Lower leg skin (tissue), 3 donors: ENCODE measurements at regions not wholly inside any gene's neighbourhood (a gene's known extent, or its start where the extent isn't known, plus 50 kb on each side); places are given as distances from the start of the nearest gene placed in this dataset.

Experiments
- POLR2A ChIP-seq, 2 donors: fragments of 450-650 bp; IDR thresholded peaks; one replicate each; pipeline ENCODE4 v1.6.1; 2016 to 2017; ENCODE audit warnings: antibody characterized with exemption in 2 of 2, mild to moderate bottlenecking in 1 of 2, moderate library complexity in 1 of 2
- TF ChIP-seq, protein P1 (sequence below), 3 donors: fragments of 450-650 bp; IDR thresholded peaks; one replicate each; pipeline ENCODE4 v1.5.1; 2016; ENCODE audit warnings: antibody characterized with exemption in 3 of 3, mild to moderate bottlenecking in 3 of 3, moderate library complexity in 2 of 3

DNA sequence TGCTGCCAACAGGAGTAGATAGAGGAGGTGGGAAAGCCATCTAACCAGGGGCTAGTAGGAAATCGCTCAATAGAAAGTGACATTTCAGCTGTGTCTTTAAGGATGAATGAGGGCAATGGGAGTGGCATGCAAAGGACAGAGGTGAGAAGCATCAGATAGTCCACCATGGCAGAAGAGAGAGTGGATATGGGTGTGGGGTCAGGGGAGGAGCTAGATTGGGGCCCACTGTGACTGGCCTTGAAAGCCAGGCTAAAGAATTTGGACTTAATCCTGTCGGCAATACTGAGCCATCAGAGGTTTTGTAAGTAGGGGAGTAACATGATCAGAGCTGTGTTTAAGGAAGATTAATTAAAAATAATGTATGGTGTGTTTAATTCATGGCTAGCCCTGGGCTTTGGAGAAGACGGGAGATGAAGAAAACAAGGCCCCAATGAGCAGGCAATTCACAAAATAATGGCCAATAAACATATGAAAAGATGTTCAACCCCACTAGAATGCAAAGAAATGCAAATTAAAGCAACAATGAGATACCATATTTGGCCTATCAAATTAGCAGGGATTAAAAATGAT lies 98.1 kb upstream of the PJA1 start:
- no peak for TF ChIP-seq POLR2A (IDR thresholded peaks at IDR 0.05)
- TF ChIP-seq, protein P1, sequence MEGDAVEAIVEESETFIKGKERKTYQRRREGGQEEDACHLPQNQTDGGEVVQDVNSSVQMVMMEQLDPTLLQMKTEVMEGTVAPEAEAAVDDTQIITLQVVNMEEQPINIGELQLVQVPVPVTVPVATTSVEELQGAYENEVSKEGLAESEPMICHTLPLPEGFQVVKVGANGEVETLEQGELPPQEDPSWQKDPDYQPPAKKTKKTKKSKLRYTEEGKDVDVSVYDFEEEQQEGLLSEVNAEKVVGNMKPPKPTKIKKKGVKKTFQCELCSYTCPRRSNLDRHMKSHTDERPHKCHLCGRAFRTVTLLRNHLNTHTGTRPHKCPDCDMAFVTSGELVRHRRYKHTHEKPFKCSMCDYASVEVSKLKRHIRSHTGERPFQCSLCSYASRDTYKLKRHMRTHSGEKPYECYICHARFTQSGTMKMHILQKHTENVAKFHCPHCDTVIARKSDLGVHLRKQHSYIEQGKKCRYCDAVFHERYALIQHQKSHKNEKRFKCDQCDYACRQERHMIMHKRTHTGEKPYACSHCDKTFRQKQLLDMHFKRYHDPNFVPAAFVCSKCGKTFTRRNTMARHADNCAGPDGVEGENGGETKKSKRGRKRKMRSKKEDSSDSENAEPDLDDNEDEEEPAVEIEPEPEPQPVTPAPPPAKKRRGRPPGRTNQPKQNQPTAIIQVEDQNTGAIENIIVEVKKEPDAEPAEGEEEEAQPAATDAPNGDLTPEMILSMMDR (IDR thresholded peaks at IDR 0.05): no peak
